ENCODE measurements at regions not wholly inside any gene's neighbourhood (a gene's known extent, or its start where the extent isn't known, plus 50 kb on each side); places are given as distances from the start of the nearest gene placed in this dataset.
"Not testable (repeated sequence)": the region's sequence is repeated elsewhere in the genome, so short reads cannot be mapped to it uniquely, and the experiment has no call there.

- no peak overlapping the region for H3K4me3 Mint-ChIP-seq (ENCODE audit: low read depth)
- DNase-seq (ENCODE audit: low spot score, unreplicated experiment), result no peak
- no peak overlapping the region for H3K27ac Mint-ChIP-seq
- H3K27me3 Mint-ChIP-seq, result no peaks in the 10 kb centered on the region
- no peaks in the 10 kb centered on the region for H3K36me3 Mint-ChIP-seq (ENCODE audit: insufficient read depth)
- peaks cover 3% of the 10 kb centered on the region for H3K9me3 Mint-ChIP-seq (ENCODE audit: low read depth)
- TF ChIP-seq CTCF (IDR thresholded peaks at IDR 0.05; ENCODE audit: unreplicated experiment), result no peak
- H3K4me1 Mint-ChIP-seq (ENCODE audit: low read depth), result no peaks in the 10 kb centered on the region
Measured at GRCh38 chr4:159867673-159868072, 764.8 kb downstream of the RAPGEF2 start.

DNA sequence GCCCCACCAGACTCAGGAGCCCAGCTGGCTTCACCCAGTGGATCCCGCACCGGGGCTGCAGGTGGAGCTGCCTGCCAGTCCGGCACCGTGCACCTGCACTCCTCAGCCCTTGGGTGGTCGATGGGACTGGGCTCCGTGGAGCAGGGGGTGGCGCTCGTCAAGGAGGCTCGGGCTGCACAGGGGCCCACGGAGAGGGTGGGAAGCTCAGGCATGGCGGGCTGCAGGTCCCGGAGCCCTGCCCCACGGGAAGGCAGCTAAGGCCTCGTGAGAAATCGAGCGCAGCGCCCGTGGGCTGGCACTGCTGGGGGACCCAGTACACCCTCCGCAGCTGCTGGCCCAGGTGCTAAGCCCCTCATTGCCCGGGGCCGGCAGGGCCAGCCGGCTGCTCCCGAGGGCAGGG lies 766.1 kb downstream of the RAPGEF2 start:
- H3K9me3 Mint-ChIP-seq (ENCODE audit: low read depth), result peaks cover 10% of the 10 kb centered on the region
- not testable (repeated sequence) for H3K27ac Mint-ChIP-seq; H3K27me3 Mint-ChIP-seq; H3K36me3 Mint-ChIP-seq (ENCODE audit: insufficient read depth); H3K4me1 Mint-ChIP-seq (ENCODE audit: low read depth); H3K4me3 Mint-ChIP-seq (ENCODE audit: low read depth); DNase-seq (ENCODE audit: low spot score, unreplicated experiment)

GRCh38 chr4:159871141-159871540 lies 768.3 kb downstream of the RAPGEF2 start:
- no peak overlapping the region for H3K4me3 Mint-ChIP-seq (ENCODE audit: low read depth)
- H3K9me3 Mint-ChIP-seq (ENCODE audit: low read depth), result peaks cover 17% of the 10 kb centered on the region
- DNase-seq (ENCODE audit: low spot score, unreplicated experiment), result no peak
- TF ChIP-seq CTCF (IDR thresholded peaks at IDR 0.05; ENCODE audit: unreplicated experiment), result no peak
- H3K36me3 Mint-ChIP-seq (ENCODE audit: insufficient read depth), result no peaks in the 10 kb centered on the region
- H3K27me3 Mint-ChIP-seq, result no peaks in the 10 kb centered on the region
- H3K4me1 Mint-ChIP-seq (ENCODE audit: low read depth), result no peaks in the 10 kb centered on the region
- H3K27ac Mint-ChIP-seq, result no peak overlapping the region

DNA sequence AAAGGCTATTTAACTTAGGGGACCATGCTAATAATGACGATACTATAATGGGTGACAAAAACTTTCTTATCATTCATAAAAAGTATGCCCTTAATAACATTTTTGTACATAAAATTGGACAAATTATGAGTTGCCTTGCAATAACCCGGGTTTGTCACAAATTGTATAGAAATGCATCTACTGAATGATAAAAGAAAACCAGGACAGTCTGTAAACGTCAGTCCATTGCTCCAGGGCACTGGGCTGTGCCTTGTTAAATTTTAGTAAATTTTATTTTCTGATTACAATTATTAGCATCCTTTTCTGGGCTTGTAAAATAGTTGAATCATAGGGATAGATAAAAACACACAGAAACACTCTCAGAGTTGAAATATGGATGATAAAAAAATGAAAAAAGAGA lies 778.3 kb downstream of the RAPGEF2 start:
- DNase-seq (ENCODE audit: low spot score, unreplicated experiment), result no peak
- peaks cover 4% of the 10 kb centered on the region for H3K4me1 Mint-ChIP-seq (ENCODE audit: low read depth)
- no peaks in the 10 kb centered on the region for H3K9me3 Mint-ChIP-seq (ENCODE audit: low read depth)
- no peaks in the 10 kb centered on the region for H3K36me3 Mint-ChIP-seq (ENCODE audit: insufficient read depth)
- H3K27ac Mint-ChIP-seq, result no peak overlapping the region
- no peaks in the 10 kb centered on the region for H3K27me3 Mint-ChIP-seq
- H3K4me3 Mint-ChIP-seq (ENCODE audit: low read depth), result no peak overlapping the region
- no peak for TF ChIP-seq CTCF (IDR thresholded peaks at IDR 0.05; ENCODE audit: unreplicated experiment)

- no peak overlapping the region for H3K27ac Mint-ChIP-seq
- H3K4me1 Mint-ChIP-seq (ENCODE audit: low read depth), result no peaks in the 10 kb centered on the region
- H3K4me3 Mint-ChIP-seq (ENCODE audit: low read depth), result no peak overlapping the region
- DNase-seq (ENCODE audit: low spot score, unreplicated experiment), result no peak
- TF ChIP-seq CTCF (IDR thresholded peaks at IDR 0.05; ENCODE audit: unreplicated experiment), result no peak
- H3K9me3 Mint-ChIP-seq (ENCODE audit: low read depth), result no peaks in the 10 kb centered on the region
- H3K27me3 Mint-ChIP-seq, result no peaks in the 10 kb centered on the region
- H3K36me3 Mint-ChIP-seq (ENCODE audit: insufficient read depth), result no peaks in the 10 kb centered on the region
Measured at GRCh38 chr4:159884989-159885388, 782.1 kb downstream of the RAPGEF2 start.

DNA sequence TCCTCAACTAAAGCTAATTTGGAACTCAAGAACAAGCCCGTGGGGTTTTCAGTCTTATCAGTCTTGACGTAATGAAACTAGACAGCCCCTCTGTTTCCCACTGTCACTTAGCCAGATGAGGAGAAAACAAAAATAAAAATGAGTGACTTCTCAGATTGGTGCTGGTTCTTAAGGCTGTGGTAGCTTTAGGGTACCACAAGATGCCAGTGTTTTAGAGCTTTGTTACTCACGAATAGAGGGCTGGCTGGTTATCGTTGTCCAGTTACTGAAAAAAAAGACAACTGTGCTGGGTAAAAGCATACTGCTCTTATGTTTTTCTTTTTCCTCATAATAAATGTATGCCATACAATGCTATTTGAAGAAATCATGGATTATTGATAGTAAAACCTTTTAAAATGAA lies 796.7 kb downstream of the RAPGEF2 start:
- Mint-ChIP-seq H3K4me1 (ENCODE audit: low read depth) (peaks cover 3% of the 10 kb centered on the region), H3K36me3 (ENCODE audit: insufficient read depth) (no peaks in the 10 kb centered on the region), H3K27me3 (no peaks in the 10 kb centered on the region), H3K4me3 (ENCODE audit: low read depth) (no peak overlapping the region), H3K9me3 (ENCODE audit: low read depth) (no peaks in the 10 kb centered on the region), H3K27ac (no peak overlapping the region)
- DNase-seq (ENCODE audit: low spot score, unreplicated experiment), result no peak
- TF ChIP-seq CTCF (IDR thresholded peaks at IDR 0.05; ENCODE audit: unreplicated experiment), result no peak

Measured in progenitor cell of endocrine pancreas (in vitro differentiated cells).